ENCODE measurements at regions not wholly inside any gene's neighbourhood (a gene's known extent, or its start where the extent isn't known, plus 50 kb on each side); places are given as distances from the start of the nearest gene placed in this dataset.

DNA sequence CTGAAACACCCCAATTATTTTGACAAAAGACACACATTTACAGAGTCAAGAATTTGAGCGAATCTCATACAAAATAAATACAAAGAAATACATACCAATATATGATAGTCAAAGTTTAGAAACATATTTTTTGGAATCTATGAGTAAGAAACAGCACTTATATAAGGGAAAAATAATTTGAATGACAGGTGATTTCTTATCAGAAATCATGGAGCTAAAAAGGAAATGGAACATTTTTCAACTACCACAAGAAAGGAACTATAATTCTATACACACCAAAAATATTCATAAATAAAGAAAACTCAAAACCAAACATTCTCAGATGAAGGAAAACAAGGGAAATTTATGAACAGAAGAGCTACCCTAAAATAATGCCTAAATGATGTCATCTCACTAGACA, 1226.6 kb downstream of the PCDH9 start:
- Histone ChIP-seq H3K9me3 (ENCODE audit: insufficient read depth, low read length) (no peaks in the 10 kb centered on the region), H3K4me3 (ENCODE audit: insufficient read length, low read depth) (no peak overlapping the region), H3K4me1 (ENCODE audit: insufficient read depth, insufficient read length) (no peaks in the 10 kb centered on the region), H3K27me3 (ENCODE audit: insufficient read depth, insufficient read length) (no peaks in the 10 kb centered on the region), H3K36me3 (ENCODE audit: insufficient read depth, insufficient read length, low read length) (no peaks in the 10 kb centered on the region), H3K9ac (ENCODE audit: insufficient read length, low read depth) (no peak overlapping the region)
- TF ChIP-seq YY1 (IDR thresholded peaks at IDR 0.05; ENCODE audit: insufficient read depth, insufficient read length) (no peak), ZNF274 (IDR thresholded peaks at IDR 0.05; ENCODE audit: low read depth, low read length) (no peak), SUZ12 (IDR thresholded peaks at IDR 0.05; ENCODE audit: extremely low read depth, insufficient read depth, insufficient read length) (no peak)
- DNase-seq (ENCODE audit: low read depth, low spot score): no peak

DNA sequence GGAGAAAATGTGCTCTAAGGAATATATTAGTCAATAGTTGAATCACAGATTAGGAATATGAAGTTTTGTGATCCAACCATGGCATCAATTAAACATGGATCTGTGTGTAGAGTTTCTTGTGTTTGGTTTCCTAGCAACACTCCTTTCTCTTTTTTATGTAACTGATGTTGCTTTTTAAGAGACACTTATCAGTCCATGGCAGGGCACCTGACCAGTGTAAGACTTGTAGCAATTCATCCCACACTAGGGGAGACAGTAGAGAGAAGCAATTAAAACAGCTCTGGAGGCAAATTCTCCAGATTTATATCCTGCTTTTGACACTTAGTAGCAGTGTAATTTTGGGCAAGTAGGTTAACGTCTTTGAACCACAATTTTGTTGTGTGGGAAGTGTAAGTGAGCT, 1229.0 kb downstream of the PCDH9 start:
- no peak for TF ChIP-seq SUZ12 (IDR thresholded peaks at IDR 0.05; ENCODE audit: extremely low read depth, insufficient read depth, insufficient read length)
- TF ChIP-seq YY1 (IDR thresholded peaks at IDR 0.05; ENCODE audit: insufficient read depth, insufficient read length): no peak
- TF ChIP-seq ZNF274 (IDR thresholded peaks at IDR 0.05; ENCODE audit: low read depth, low read length): no peak
- no peak overlapping the region for H3K9ac ChIP-seq (ENCODE audit: insufficient read length, low read depth)
- no peak overlapping the region for H3K4me3 ChIP-seq (ENCODE audit: insufficient read length, low read depth)
- no peaks in the 10 kb centered on the region for H3K4me1 ChIP-seq (ENCODE audit: insufficient read depth, insufficient read length)
- H3K36me3 ChIP-seq (ENCODE audit: insufficient read depth, insufficient read length, low read length): no peaks in the 10 kb centered on the region
- no peaks in the 10 kb centered on the region for H3K9me3 ChIP-seq (ENCODE audit: insufficient read depth, low read length)
- DNase-seq (ENCODE audit: low read depth, low spot score): no peak
- H3K27me3 ChIP-seq (ENCODE audit: insufficient read depth, insufficient read length): no peaks in the 10 kb centered on the region

DNA sequence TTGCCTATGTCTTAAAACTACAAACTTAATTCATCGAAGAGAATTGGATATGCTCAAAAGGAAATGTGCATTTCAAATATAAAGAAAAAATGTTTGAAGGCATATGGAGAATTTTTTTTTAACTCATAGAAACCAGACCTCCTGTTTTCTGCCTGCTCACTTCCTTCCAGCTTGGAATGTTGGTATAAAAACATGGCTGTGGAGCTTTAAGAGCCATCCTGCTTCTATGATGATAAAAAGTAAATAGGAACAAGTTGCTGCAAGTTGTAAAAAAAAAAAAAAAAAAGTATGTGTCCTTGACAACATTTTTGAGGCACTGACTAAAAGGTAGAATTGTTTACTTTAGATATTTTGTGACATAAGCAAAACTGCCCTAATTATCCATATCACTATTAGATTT, 1230.7 kb downstream of the PCDH9 start:
- DNase-seq (ENCODE audit: low read depth, low spot score): no peak

GRCh38 chr13:65990684-65991083, 1239.5 kb downstream of the PCDH9 start:
- H3K36me3 ChIP-seq (ENCODE audit: insufficient read depth, insufficient read length, low read length): no peaks in the 10 kb centered on the region
- H3K4me1 ChIP-seq (ENCODE audit: insufficient read depth, insufficient read length): no peaks in the 10 kb centered on the region
- no peaks in the 10 kb centered on the region for H3K27me3 ChIP-seq (ENCODE audit: insufficient read depth, insufficient read length)
- DNase-seq (ENCODE audit: low read depth, low spot score): peak; percentile 1
- H3K9ac ChIP-seq (ENCODE audit: insufficient read length, low read depth): no peak overlapping the region
- H3K4me3 ChIP-seq (ENCODE audit: insufficient read length, low read depth): no peak overlapping the region
- TF ChIP-seq ZNF274 (IDR thresholded peaks at IDR 0.05; ENCODE audit: low read depth, low read length) (no peak), SUZ12 (IDR thresholded peaks at IDR 0.05; ENCODE audit: extremely low read depth, insufficient read depth, insufficient read length) (no peak), YY1 (IDR thresholded peaks at IDR 0.05; ENCODE audit: insufficient read depth, insufficient read length) (no peak)
- no peaks in the 10 kb centered on the region for H3K9me3 ChIP-seq (ENCODE audit: insufficient read depth, low read length)

More for the DNA sequence above, 1230.7 kb downstream of the PCDH9 start:
- TF ChIP-seq ZNF274 (IDR thresholded peaks at IDR 0.05; ENCODE audit: low read depth, low read length) (no peak), SUZ12 (IDR thresholded peaks at IDR 0.05; ENCODE audit: extremely low read depth, insufficient read depth, insufficient read length) (no peak), YY1 (IDR thresholded peaks at IDR 0.05; ENCODE audit: insufficient read depth, insufficient read length) (no peak)
- Histone ChIP-seq H3K27me3 (ENCODE audit: insufficient read depth, insufficient read length) (no peaks in the 10 kb centered on the region), H3K9ac (ENCODE audit: insufficient read length, low read depth) (no peak overlapping the region), H3K4me1 (ENCODE audit: insufficient read depth, insufficient read length) (no peaks in the 10 kb centered on the region), H3K4me3 (ENCODE audit: insufficient read length, low read depth) (no peak overlapping the region), H3K9me3 (ENCODE audit: insufficient read depth, low read length) (no peaks in the 10 kb centered on the region), H3K36me3 (ENCODE audit: insufficient read depth, insufficient read length, low read length) (no peaks in the 10 kb centered on the region)

DNA sequence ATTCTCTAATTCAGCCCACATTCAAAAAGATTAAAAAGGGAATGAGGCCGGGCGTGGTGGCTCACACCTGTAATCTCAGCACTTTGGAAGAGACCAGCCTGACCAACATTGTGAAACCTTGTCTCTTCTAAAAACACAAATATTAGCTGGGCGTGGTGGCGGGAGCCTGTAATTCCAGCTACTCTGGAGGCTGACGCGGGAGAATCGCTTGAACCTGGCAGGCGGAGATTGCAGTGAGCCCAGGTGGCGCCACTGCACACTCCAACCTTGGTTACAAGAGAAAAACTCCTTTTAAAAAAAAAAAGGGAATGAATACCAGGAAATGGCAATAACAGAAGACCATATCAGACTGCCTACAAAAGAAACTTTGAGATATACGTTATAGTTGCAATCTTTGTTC, 1244.5 kb downstream of the PCDH9 start:
- Histone ChIP-seq H3K36me3 (ENCODE audit: insufficient read depth, insufficient read length, low read length) (no peaks in the 10 kb centered on the region), H3K4me3 (ENCODE audit: insufficient read length, low read depth) (no peak overlapping the region), H3K9me3 (ENCODE audit: insufficient read depth, low read length) (no peaks in the 10 kb centered on the region), H3K9ac (ENCODE audit: insufficient read length, low read depth) (no peak overlapping the region), H3K27me3 (ENCODE audit: insufficient read depth, insufficient read length) (no peaks in the 10 kb centered on the region), H3K4me1 (ENCODE audit: insufficient read depth, insufficient read length) (no peaks in the 10 kb centered on the region)
- TF ChIP-seq YY1 (IDR thresholded peaks at IDR 0.05; ENCODE audit: insufficient read depth, insufficient read length) (no peak), SUZ12 (IDR thresholded peaks at IDR 0.05; ENCODE audit: extremely low read depth, insufficient read depth, insufficient read length) (no peak), ZNF274 (IDR thresholded peaks at IDR 0.05; ENCODE audit: low read depth, low read length) (no peak)
- peak; percentile 3 for DNase-seq (ENCODE audit: low read depth, low spot score)

DNA sequence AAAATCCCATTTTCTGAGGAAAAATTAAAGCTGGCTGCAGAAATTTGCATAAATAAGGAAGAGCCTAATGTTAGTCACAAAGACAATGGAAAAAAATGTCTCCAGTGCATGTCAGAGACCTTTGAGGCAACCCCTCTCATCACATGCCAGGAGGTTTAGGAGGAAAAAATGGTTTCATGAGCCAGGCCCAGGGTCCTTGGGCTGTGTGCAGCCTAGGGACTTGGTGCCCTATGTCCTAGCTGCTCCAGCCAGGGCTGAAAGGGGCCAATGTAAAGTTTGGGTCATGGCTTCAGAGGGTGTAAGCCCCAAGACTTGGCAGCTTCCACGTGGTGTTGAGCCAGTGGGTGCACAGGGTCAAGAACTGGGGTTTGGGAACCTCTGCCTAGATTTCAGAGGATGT, 1252.6 kb downstream of the PCDH9 start:
- Histone ChIP-seq H3K9me3 (ENCODE audit: insufficient read depth, low read length) (no peaks in the 10 kb centered on the region), H3K4me1 (ENCODE audit: insufficient read depth, insufficient read length) (no peaks in the 10 kb centered on the region), H3K27me3 (ENCODE audit: insufficient read depth, insufficient read length) (no peaks in the 10 kb centered on the region), H3K9ac (ENCODE audit: insufficient read length, low read depth) (no peak overlapping the region), H3K36me3 (ENCODE audit: insufficient read depth, insufficient read length, low read length) (no peaks in the 10 kb centered on the region), H3K4me3 (ENCODE audit: insufficient read length, low read depth) (no peak overlapping the region)
- no peak for DNase-seq (ENCODE audit: low read depth, low spot score)
- TF ChIP-seq YY1 (IDR thresholded peaks at IDR 0.05; ENCODE audit: insufficient read depth, insufficient read length): no peak

GRCh38 chr13:65971541-65971940, 1258.6 kb downstream of the PCDH9 start:
- TF ChIP-seq ZNF274 (IDR thresholded peaks at IDR 0.05; ENCODE audit: low read depth, low read length): no peak
- TF ChIP-seq SUZ12 (IDR thresholded peaks at IDR 0.05; ENCODE audit: extremely low read depth, insufficient read depth, insufficient read length): no peak
- no peak for TF ChIP-seq YY1 (IDR thresholded peaks at IDR 0.05; ENCODE audit: insufficient read depth, insufficient read length)
- H3K36me3 ChIP-seq (ENCODE audit: insufficient read depth, insufficient read length, low read length): no peaks in the 10 kb centered on the region
- no peaks in the 10 kb centered on the region for H3K9me3 ChIP-seq (ENCODE audit: insufficient read depth, low read length)
- H3K4me1 ChIP-seq (ENCODE audit: insufficient read depth, insufficient read length): no peaks in the 10 kb centered on the region
- DNase-seq (ENCODE audit: low read depth, low spot score): peak; percentile 1
- no peaks in the 10 kb centered on the region for H3K27me3 ChIP-seq (ENCODE audit: insufficient read depth, insufficient read length)
- H3K4me3 ChIP-seq (ENCODE audit: insufficient read length, low read depth): no peak overlapping the region
- no peak overlapping the region for H3K9ac ChIP-seq (ENCODE audit: insufficient read length, low read depth)

DNA sequence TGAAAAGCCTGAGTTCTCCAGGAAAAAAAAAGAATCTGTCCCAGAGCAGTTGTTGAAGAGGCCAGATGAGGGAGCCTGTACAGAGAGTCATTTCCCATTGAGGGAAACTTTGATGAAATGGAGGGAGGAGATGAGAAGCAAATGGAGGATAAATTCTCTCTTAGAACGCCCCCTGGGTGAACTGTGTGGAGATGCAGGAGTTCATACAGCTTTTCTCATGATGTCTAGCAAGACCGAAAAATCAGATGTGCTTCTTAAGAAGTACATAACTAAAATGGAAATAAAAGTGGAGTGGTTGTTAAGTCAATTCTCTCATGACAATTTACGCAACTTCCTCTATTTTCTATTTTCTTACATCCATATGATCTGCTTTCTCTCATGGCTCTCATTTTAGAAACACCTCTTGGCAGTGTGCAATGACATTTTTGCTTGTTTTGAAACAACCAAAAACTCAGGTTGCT, 1263.1 kb downstream of the PCDH9 start:
- Histone ChIP-seq H3K36me3 (ENCODE audit: insufficient read depth, insufficient read length, low read length) (no peaks in the 10 kb centered on the region), H3K4me3 (ENCODE audit: insufficient read length, low read depth) (no peak overlapping the region), H3K9ac (ENCODE audit: insufficient read length, low read depth) (no peak overlapping the region), H3K9me3 (ENCODE audit: insufficient read depth, low read length) (no peaks in the 10 kb centered on the region), H3K4me1 (ENCODE audit: insufficient read depth, insufficient read length) (no peaks in the 10 kb centered on the region), H3K27me3 (ENCODE audit: insufficient read depth, insufficient read length) (no peaks in the 10 kb centered on the region)
- TF ChIP-seq ZNF274 (IDR thresholded peaks at IDR 0.05; ENCODE audit: low read depth, low read length) (no peak), YY1 (IDR thresholded peaks at IDR 0.05; ENCODE audit: insufficient read depth, insufficient read length) (no peak), SUZ12 (IDR thresholded peaks at IDR 0.05; ENCODE audit: extremely low read depth, insufficient read depth, insufficient read length) (no peak)
- peak; percentile 48 for DNase-seq (ENCODE audit: low read depth, low spot score)
